ENCODE measurements at regions not wholly inside any gene's neighbourhood (a gene's known extent, or its start where the extent isn't known, plus 50 kb on each side); places are given as distances from the start of the nearest gene placed in this dataset.

DNA sequence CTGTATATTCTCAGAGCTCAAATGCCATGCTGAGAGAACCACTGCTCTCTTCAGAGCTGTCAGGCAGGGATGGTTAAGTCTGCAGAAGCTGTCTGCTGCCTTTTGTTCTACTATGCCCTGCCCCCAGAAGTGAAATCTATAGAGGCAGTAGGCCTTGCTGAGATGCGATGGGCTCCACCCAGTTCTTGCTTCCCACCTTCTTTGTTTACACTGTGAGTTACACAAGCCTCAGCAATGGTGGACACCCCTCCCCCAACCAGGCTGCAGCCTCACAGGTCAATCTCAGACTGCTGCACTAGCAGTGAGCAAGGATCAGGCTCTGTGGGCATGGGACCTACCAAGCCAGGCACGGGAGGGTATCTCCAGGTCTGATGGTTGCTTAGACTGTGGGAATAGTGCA, 271.6 kb downstream of the CENPC start:
- H3K4me3 ChIP-seq (ENCODE audit: low read depth, low read length), result no peak overlapping the region
- TF ChIP-seq, protein P1, sequence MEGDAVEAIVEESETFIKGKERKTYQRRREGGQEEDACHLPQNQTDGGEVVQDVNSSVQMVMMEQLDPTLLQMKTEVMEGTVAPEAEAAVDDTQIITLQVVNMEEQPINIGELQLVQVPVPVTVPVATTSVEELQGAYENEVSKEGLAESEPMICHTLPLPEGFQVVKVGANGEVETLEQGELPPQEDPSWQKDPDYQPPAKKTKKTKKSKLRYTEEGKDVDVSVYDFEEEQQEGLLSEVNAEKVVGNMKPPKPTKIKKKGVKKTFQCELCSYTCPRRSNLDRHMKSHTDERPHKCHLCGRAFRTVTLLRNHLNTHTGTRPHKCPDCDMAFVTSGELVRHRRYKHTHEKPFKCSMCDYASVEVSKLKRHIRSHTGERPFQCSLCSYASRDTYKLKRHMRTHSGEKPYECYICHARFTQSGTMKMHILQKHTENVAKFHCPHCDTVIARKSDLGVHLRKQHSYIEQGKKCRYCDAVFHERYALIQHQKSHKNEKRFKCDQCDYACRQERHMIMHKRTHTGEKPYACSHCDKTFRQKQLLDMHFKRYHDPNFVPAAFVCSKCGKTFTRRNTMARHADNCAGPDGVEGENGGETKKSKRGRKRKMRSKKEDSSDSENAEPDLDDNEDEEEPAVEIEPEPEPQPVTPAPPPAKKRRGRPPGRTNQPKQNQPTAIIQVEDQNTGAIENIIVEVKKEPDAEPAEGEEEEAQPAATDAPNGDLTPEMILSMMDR (IDR thresholded peaks at IDR 0.05; ENCODE audit: insufficient read depth, low read length, poor library complexity, severe bottlenecking), result no peak
- H3K36me3 ChIP-seq (ENCODE audit: control insufficient read depth, insufficient read depth, low read length), result no peaks in the 10 kb centered on the region
- DNase-seq (ENCODE audit: low read depth), result no peak
- no peaks in the 10 kb centered on the region for H3K27me3 ChIP-seq (ENCODE audit: control insufficient read depth, insufficient read depth, low read length)

DNA sequence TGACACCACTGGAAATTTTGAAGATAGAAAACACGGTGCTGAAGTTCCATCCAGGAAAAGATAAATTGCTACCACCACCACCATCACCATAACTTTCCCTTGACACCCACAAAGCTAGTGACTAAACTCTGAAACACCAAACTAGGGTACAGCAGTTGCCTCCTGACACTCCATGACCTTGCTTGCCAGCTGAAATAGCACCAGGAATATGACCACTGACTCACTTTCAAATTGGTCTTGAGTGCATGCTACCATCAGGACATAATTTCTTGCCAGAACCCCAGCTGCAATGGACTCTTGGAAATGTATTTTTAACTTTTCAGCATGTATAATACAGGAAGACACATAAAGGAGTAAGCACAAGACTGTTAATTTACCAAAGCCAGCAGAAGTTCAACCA, 283.3 kb downstream of the CENPC start:
- no peak overlapping the region for H3K4me3 ChIP-seq (ENCODE audit: low read depth, low read length)
- no peaks in the 10 kb centered on the region for H3K27me3 ChIP-seq (ENCODE audit: control insufficient read depth, insufficient read depth, low read length)
- TF ChIP-seq, protein P1 (IDR thresholded peaks at IDR 0.05; ENCODE audit: insufficient read depth, low read length, poor library complexity, severe bottlenecking), result no peak
- no peak for DNase-seq (ENCODE audit: low read depth)
- no peaks in the 10 kb centered on the region for H3K36me3 ChIP-seq (ENCODE audit: control insufficient read depth, insufficient read depth, low read length)

DNA sequence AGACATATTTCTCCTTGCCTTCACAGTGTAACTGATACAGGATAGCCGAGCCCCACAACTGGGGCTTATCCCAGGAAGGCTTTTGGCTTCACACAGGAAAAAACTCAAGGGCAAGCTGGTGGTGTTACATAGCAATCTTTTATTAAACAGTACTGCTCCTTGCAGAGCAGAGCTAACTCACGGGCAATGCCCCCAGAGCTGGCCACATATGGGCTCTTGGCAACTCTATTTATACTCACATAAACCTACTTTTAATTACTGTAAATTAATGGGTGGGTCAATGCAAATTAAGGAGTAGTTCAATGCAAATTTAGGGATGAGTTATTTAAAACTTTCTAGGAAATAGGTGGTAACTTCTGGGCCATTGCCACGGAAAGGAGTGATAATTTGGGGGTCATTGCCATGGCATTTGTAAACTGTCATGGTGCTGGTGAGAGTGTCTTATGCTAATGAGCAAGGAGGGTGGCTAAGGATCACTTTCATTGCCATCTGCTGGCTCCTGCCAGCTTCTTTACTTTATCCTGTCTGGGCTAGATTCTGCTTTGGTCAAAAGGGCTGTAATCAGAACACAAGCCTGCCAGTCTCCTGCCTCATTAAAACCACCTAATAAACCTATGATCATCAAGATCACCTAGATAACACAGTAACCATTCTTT, 288.8 kb downstream of the CENPC start:
- no peak overlapping the region for H3K4me3 ChIP-seq (ENCODE audit: low read depth, low read length)
- no peak for DNase-seq (ENCODE audit: low read depth)
- H3K27me3 ChIP-seq (ENCODE audit: control insufficient read depth, insufficient read depth, low read length), result no peaks in the 10 kb centered on the region
- TF ChIP-seq, protein P1 (IDR thresholded peaks at IDR 0.05; ENCODE audit: insufficient read depth, low read length, poor library complexity, severe bottlenecking), result no peak
- no peaks in the 10 kb centered on the region for H3K36me3 ChIP-seq (ENCODE audit: control insufficient read depth, insufficient read depth, low read length)

DNA sequence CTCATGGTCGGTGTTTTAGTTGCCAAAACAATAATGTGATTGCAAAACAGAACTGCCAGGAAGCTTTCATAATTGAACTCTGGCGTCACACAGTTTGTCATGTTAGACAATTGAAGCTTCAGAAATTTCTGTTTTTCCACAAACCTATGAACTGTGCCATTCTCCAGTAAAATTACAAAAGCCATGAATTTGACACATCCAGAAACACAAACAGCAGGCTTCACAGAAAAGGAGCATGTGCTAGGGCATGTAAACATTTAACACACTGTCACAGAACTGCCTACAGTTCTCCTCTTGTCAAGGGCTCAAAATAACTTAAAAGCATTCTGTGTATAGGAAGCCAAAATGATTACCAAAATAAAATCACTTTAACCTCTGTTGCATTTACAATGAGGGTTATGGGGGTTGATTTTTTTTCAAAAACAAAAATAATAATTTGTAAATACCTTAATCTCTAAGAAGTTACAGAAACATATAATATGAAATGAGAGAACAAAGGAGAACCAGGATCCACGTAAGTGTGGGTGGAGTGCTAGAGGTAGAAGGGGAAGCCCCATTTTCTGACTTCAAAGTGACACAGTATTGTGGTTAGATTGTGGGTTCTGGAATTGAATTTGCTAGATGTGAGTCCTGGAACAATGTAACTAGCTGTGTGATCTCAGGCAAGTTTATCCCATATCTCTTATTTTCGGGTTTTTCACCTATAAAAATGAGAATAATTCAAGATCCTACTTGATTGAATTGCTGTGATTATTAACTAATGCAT, 295.0 kb downstream of the CENPC start:
- TF ChIP-seq, protein P1 (IDR thresholded peaks at IDR 0.05; ENCODE audit: insufficient read depth, low read length, poor library complexity, severe bottlenecking), result no peak
- Histone ChIP-seq H3K36me3 (ENCODE audit: control insufficient read depth, insufficient read depth, low read length) (no peaks in the 10 kb centered on the region), H3K27me3 (ENCODE audit: control insufficient read depth, insufficient read depth, low read length) (no peaks in the 10 kb centered on the region), H3K4me3 (ENCODE audit: low read depth, low read length) (no peak overlapping the region)
- DNase-seq (ENCODE audit: low read depth), result no peak

DNA sequence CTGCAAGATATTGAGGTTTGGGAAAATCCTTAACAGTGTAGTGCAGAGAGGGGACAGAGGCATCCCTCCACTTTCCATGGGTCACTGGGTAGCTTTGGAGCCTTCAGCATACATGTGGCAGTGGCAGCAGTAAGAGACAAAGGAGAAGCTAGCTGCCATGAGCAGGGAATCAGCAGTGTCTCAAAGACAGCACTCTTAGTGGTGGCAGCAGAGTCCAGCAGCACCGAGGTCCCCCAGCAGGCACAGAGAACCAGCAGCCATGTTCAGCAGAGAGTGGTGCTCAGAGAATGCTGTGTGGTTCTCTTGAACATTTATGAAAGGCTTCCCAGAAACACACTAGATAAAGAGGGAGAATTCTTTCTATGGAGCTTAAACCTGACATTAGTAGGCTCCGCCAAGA, 308.5 kb downstream of the CENPC start:
- no peak for DNase-seq (ENCODE audit: low read depth)
- Histone ChIP-seq H3K4me3 (ENCODE audit: low read depth, low read length) (no peak overlapping the region), H3K27me3 (ENCODE audit: control insufficient read depth, insufficient read depth, low read length) (no peaks in the 10 kb centered on the region), H3K36me3 (ENCODE audit: control insufficient read depth, insufficient read depth, low read length) (no peaks in the 10 kb centered on the region)
- TF ChIP-seq, protein P1 (IDR thresholded peaks at IDR 0.05; ENCODE audit: insufficient read depth, low read length, poor library complexity, severe bottlenecking), result no peak
